ENCODE measurements at regions not wholly inside any gene's neighbourhood (a gene's known extent, or its start where the extent isn't known, plus 50 kb on each side); places are given as distances from the start of the nearest gene placed in this dataset.

DNA sequence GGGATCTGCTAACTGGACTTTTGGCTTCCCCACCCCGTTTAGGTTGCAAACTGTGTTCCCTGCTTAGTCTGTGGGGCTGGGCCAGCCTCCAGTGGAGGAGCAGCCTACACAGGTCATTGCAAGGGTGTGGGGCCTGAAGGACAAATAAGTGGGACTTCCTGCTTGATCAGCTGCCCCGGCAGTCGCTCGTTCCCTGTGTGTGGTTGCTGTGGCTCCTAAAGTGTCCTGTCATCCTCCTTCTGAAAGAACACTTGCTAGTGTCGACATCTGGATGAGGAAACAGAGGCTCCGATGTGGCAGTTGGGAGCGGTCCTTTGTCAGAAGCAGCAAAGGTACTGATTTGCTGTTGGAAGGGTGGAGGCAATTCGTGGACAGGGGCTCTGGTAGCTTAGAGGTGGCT, 88.9 kb upstream of the TBCA start:
- H2AK9ac ChIP-seq (replicated peaks; ENCODE audit: low read depth, low read length, poor library complexity), result no peak overlapping the region
- H4K91ac ChIP-seq (ENCODE audit: insufficient read depth, low read depth, low read length), result no peak overlapping the region
- DNase-seq (no peak), ATAC-seq (ENCODE audit: low read depth) (no peak)
- no peak overlapping the region for H2BK20ac ChIP-seq (ENCODE audit: low read depth, low read length)
- in situ Hi-C loops (cut with MboI; ENCODE audit: low sequenced_read_pairs) (loop anchor here (10.0 kb wide), 1 partner anchor 410 kb away; no protein-coding TSS in a partner anchor), intact Hi-C loops (cut with micrococcal nuclease) (loop anchor here (10.0 kb wide), 1 partner anchor 400 kb away; no protein-coding TSS in a partner anchor), dilution Hi-C loops (cut with HindIII; ENCODE audit: low sequenced_read_pairs, unreplicated experiment) (no loop called here)
- H3K36me3 ChIP-seq (ENCODE audit: control insufficient read depth, insufficient read depth, low read length), result no peaks in the 10 kb centered on the region
- H2BK5ac ChIP-seq (ENCODE audit: low read depth, low read length, poor library complexity, severe bottlenecking), result no peak overlapping the region
- H3K4me3 ChIP-seq (ENCODE audit: insufficient read depth, low read depth, low read length), result no peak overlapping the region
- no peak overlapping the region for H3K56ac ChIP-seq (ENCODE audit: extremely low read depth, insufficient read depth, low read length)
- H4K5ac ChIP-seq (ENCODE audit: low read depth, low read length), result no peak overlapping the region
- no peak overlapping the region for H2AK5ac ChIP-seq (ENCODE audit: low read depth, low read length)
- H3K4ac ChIP-seq (ENCODE audit: low read depth, low read length), result no peak overlapping the region
- no peak overlapping the region for H2BK15ac ChIP-seq (ENCODE audit: low read depth, low read length)
- TF ChIP-seq CEBPB (IDR thresholded peaks at IDR 0.05; ENCODE audit: low read depth, low read length) (no peak), BHLHE40 (IDR thresholded peaks at IDR 0.05; ENCODE audit: low read depth, low read length) (no peak)
- H3K4me1 ChIP-seq (ENCODE audit: control insufficient read depth, insufficient read depth, low read length), result no peaks in the 10 kb centered on the region
- no peaks in the 10 kb centered on the region for H3K9me3 ChIP-seq (ENCODE audit: control insufficient read depth, insufficient read depth, low read length)
- no peak overlapping the region for H3K4me2 ChIP-seq (ENCODE audit: low read depth, low read length)
- WGBS, 2 experiments (ENCODE audit: extremely low coverage in 2 of 2, insufficient read length in 1 of 2), result 78% methylated on average over 4 of the region's 8 CpGs; no CpG with 5 or more reads in 1 of the 2 experiments
- no peak overlapping the region for H3K23ac ChIP-seq (ENCODE audit: low read depth, low read length)
- H3K14ac ChIP-seq (replicated peaks; ENCODE audit: low read depth, low read length), result no peak overlapping the region
- H2BK120ac ChIP-seq (ENCODE audit: low read depth, low read length), result no peak overlapping the region
- no peak overlapping the region for H4K8ac ChIP-seq (ENCODE audit: low read depth in 2 of 2, low read length in 2 of 2)
- no TSS peak for BruUV-seq (replicated peaks)
- POLR2A ChIA-PET (ENCODE audit: unreplicated experiment), result no interaction called here
- no peak overlapping the region for H2AFZ ChIP-seq (replicated peaks; ENCODE audit: low read length, poor library complexity)
- peaks cover 22% of the 10 kb centered on the region for H3K27me3 ChIP-seq (ENCODE audit: control insufficient read depth, insufficient read depth, low read length)
- H3K18ac ChIP-seq (ENCODE audit: low read depth, low read length), result no peak overlapping the region
- no peak overlapping the region for H3K27ac ChIP-seq (ENCODE audit: insufficient read depth, low read length)
- CTCF ChIA-PET, result no interaction called here
- H3K9me1 ChIP-seq (ENCODE audit: insufficient read depth, low read length), result no peaks in the 10 kb centered on the region
- no peaks in the 10 kb centered on the region for H4K20me1 ChIP-seq (ENCODE audit: insufficient read depth, low read length)
- H3K9ac ChIP-seq (ENCODE audit: low read depth, low read length), result no peak overlapping the region
- H3K79me1 ChIP-seq (ENCODE audit: low read depth in 1 of 2, low read length in 2 of 2), result no peaks in the 10 kb centered on the region

All from IMR-90 (cell line).